Vagina (tissue), 2 donors: ENCODE measurements at regions not wholly inside any gene's neighbourhood (a gene's known extent, or its start where the extent isn't known, plus 50 kb on each side); places are given as distances from the start of the nearest gene placed in this dataset.
A peak's percentile ranks its signal among the peaks of the same experiment; 100 is the strongest.

Experiments
- DNase-seq, 2 donors: peaks; one replicate each; pipeline ENCODE4 v3.0.0-alpha.2; 2017; ENCODE audit errors: extremely low spot score in 2 of 2
- H3K27ac ChIP-seq: fragments of 200-600 bp; sonication (generic); one replicate; pipeline ENCODE4 v1.5.1; 2019
- H3K27me3 ChIP-seq: fragments of 200-600 bp; sonication (generic); one replicate; pipeline ENCODE4 v1.5.1; 2019
- H3K36me3 ChIP-seq, 2 donors: fragments of 200-600 bp; sonication (generic); one replicate each; pipeline ENCODE4 v1.5.1; 2017 to 2019
- H3K4me1 ChIP-seq: fragments of 200-600 bp; sonication (generic); one replicate; pipeline ENCODE4 v1.5.1; 2019
- H3K4me3 ChIP-seq, 2 donors: fragments of 200-600 bp; sonication (generic); 1 replicate in 1 of 2; 2 replicates in 1 of 2; pipeline ENCODE4 v1.5.1; 2016 to 2019
- H3K9me3 ChIP-seq: fragments of 200-600 bp; sonication (generic); one replicate; pipeline ENCODE4 v1.5.1; 2019
- POLR2A ChIP-seq, 2 donors: fragments of 450-650 bp; IDR thresholded peaks; one replicate each; pipeline ENCODE4 v1.6.1; 2017; ENCODE audit warnings: antibody characterized with exemption in 2 of 2, mild to moderate bottlenecking in 2 of 2, moderate library complexity in 2 of 2
- POLR2AphosphoS5 ChIP-seq, 2 donors: sonication (generic); formaldehyde crosslinking; IDR thresholded peaks; one replicate each; pipeline ENCODE4 v1.9.0; 2017; ENCODE audit warnings: antibody characterized with exemption in 2 of 2, mild to moderate bottlenecking in 2 of 2, low read depth in 1 of 2; ENCODE audit not compliant: insufficient read depth in 1 of 2
- intact Hi-C: fragments of 100-400 bp; cut with DNase I; formaldehyde crosslinking; loops from one replicate; pipeline ENCODE4 v1.15.1; 2023
- TF ChIP-seq, protein P1 (sequence below), 3 experiments: fragments of 450-650 bp in 2 of 3; fragments of 200-600 bp in 1 of 3; sonication (generic) in 1 of 3; IDR thresholded peaks; one replicate each; pipeline ENCODE4 v1.5.1; 2017 to 2019; ENCODE audit warnings: antibody characterized with exemption in 3 of 3, mild to moderate bottlenecking in 2 of 3, moderate library complexity in 2 of 3

GRCh38 chr2:157170299-157170698, 87.2 kb upstream of the GALNT5 start:
- intact Hi-C loops = no loop called here
- Histone ChIP-seq H3K27ac (no peak overlapping the region), H3K9me3 (no peaks in the 10 kb centered on the region), H3K4me3 (no peak overlapping the region), H3K36me3 (no peaks in the 10 kb centered on the region), H3K4me1 (peaks cover 10% of the 10 kb centered on the region), H3K27me3 (no peaks in the 10 kb centered on the region)
- TF ChIP-seq, protein P1, sequence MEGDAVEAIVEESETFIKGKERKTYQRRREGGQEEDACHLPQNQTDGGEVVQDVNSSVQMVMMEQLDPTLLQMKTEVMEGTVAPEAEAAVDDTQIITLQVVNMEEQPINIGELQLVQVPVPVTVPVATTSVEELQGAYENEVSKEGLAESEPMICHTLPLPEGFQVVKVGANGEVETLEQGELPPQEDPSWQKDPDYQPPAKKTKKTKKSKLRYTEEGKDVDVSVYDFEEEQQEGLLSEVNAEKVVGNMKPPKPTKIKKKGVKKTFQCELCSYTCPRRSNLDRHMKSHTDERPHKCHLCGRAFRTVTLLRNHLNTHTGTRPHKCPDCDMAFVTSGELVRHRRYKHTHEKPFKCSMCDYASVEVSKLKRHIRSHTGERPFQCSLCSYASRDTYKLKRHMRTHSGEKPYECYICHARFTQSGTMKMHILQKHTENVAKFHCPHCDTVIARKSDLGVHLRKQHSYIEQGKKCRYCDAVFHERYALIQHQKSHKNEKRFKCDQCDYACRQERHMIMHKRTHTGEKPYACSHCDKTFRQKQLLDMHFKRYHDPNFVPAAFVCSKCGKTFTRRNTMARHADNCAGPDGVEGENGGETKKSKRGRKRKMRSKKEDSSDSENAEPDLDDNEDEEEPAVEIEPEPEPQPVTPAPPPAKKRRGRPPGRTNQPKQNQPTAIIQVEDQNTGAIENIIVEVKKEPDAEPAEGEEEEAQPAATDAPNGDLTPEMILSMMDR (IDR thresholded peaks at IDR 0.05) = no peak
- TF ChIP-seq POLR2A (IDR thresholded peaks at IDR 0.05) = no peak
- no peak for TF ChIP-seq POLR2AphosphoS5 (IDR thresholded peaks at IDR 0.05; ENCODE audit: insufficient read depth in 1 of 2, low read depth in 1 of 2)
- no peak for DNase-seq

DNA sequence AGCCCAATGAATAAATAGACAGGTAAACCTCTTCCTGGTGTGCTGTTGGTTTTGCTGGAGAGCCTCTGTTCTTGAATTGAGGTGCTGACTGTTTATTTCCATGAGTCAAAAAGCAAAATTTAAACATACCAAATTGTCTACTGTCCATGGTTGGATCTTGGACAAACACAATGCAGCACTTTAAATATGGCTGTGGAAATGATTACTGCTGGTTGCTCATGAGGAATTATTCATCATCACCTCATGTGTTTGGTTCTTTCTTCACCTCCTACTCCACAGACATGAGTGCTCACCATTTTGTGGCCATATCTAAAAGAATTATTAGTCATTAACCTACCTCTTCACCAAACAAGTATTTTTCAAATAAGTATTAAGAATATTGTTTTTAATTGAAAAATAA, 85.3 kb upstream of the GALNT5 start:
- TF ChIP-seq POLR2A (IDR thresholded peaks at IDR 0.05) = no peak
- TF ChIP-seq POLR2AphosphoS5 (IDR thresholded peaks at IDR 0.05; ENCODE audit: insufficient read depth in 1 of 2, low read depth in 1 of 2) = no peak
- TF ChIP-seq, protein P1 (IDR thresholded peaks at IDR 0.05) = no peak
- no peak overlapping the region for H3K4me3 ChIP-seq
- no peak overlapping the region for H3K27ac ChIP-seq
- no peaks in the 10 kb centered on the region for H3K27me3 ChIP-seq
- H3K9me3 ChIP-seq = no peaks in the 10 kb centered on the region
- H3K36me3 ChIP-seq = no peaks in the 10 kb centered on the region
- no peak for DNase-seq
- peaks cover 10% of the 10 kb centered on the region for H3K4me1 ChIP-seq
- intact Hi-C loops = no loop called here

DNA sequence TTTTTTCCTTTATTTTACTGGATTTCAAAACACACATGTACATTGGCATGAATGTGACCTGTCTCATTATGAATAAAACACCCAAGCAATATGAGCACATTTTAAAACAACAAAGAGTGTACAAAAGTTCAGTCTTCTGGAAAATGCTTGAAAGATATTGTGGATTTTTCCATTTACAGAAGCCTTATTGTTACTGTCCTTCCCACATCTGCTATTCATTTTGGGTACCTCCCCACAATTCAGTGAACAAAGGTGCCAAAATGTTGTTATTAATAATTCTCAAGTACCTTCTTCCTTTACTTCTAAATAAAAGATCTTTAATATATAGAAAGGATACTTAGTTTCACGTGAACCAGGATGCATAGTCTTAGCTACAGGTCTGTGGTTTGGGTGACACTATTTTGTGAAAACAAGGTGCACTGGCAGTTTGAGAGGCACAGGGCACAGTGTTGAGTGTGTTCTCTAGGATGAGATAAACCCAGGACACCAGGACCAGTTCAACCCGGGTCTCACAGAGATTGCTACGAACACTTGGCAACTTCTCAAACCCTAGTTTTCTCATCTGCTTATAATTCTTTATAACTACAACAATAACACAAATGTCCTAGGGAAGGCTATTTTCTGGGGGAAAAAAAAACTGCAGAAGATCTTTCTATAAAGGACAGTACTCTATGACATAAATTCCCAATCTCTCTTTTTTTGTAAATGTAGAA, 84.5 kb upstream of the GALNT5 start:
- TF ChIP-seq POLR2A (IDR thresholded peaks at IDR 0.05) (no peak), POLR2AphosphoS5 (IDR thresholded peaks at IDR 0.05; ENCODE audit: insufficient read depth in 1 of 2, low read depth in 1 of 2) (no peak)
- TF ChIP-seq, protein P1 (IDR thresholded peaks at IDR 0.05) = no peak
- DNase-seq = no peak
- no peaks in the 10 kb centered on the region for H3K27me3 ChIP-seq
- H3K4me1 ChIP-seq = peaks cover 10% of the 10 kb centered on the region
- intact Hi-C loops = no loop called here
- no peaks in the 10 kb centered on the region for H3K36me3 ChIP-seq
- H3K27ac ChIP-seq = peak overlapping the region; percentile 37
- no peak overlapping the region for H3K4me3 ChIP-seq
- no peaks in the 10 kb centered on the region for H3K9me3 ChIP-seq

- Histone ChIP-seq H3K36me3 (no peaks in the 10 kb centered on the region), H3K4me3 (no peak overlapping the region), H3K27ac (peak overlapping the region; percentile 37), H3K9me3 (no peaks in the 10 kb centered on the region), H3K27me3 (no peaks in the 10 kb centered on the region), H3K4me1 (peaks cover 10% of the 10 kb centered on the region)
- intact Hi-C loops = no loop called here
- TF ChIP-seq POLR2A (IDR thresholded peaks at IDR 0.05) = no peak
- peak in 1 of 2 donors; percentile 49 for TF ChIP-seq POLR2AphosphoS5 (IDR thresholded peaks at IDR 0.05; ENCODE audit: insufficient read depth in 1 of 2, low read depth in 1 of 2)
- TF ChIP-seq, protein P1 (IDR thresholded peaks at IDR 0.05) = no peak
- no peak for DNase-seq
These were observed 83.7 kb upstream of the GALNT5 start for GRCh38 chr2:157173740-157174184.

DNA sequence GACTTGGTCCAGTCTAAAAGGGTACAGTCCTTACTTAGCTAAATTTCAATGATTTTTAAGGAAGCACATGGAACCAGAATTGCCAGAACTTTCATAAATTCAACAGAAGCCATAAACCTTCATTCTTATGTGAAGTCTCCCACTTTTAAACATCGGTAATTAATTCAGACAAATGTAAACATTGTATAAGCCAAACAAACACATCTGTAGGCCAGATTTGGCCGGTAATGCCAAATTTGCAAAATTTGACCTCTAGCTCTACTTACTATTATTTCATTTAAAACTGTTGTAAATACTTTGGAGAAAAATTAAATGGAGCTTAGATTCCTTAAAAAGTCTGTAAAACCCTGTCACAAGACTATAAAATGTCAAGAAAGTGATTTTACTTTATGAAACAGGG, 83.2 kb upstream of the GALNT5 start:
- Histone ChIP-seq H3K4me1 (peaks cover 10% of the 10 kb centered on the region), H3K27ac (peak overlapping the region; percentile 16), H3K9me3 (no peaks in the 10 kb centered on the region), H3K36me3 (no peaks in the 10 kb centered on the region), H3K4me3 (no peak overlapping the region), H3K27me3 (no peaks in the 10 kb centered on the region)
- DNase-seq = no peak
- no peak for TF ChIP-seq POLR2AphosphoS5 (IDR thresholded peaks at IDR 0.05; ENCODE audit: insufficient read depth in 1 of 2, low read depth in 1 of 2)
- TF ChIP-seq, protein P1 (IDR thresholded peaks at IDR 0.05) = no peak
- no peak for TF ChIP-seq POLR2A (IDR thresholded peaks at IDR 0.05)
- intact Hi-C loops = no loop called here
